Esophagus squamous epithelium (tissue), 5 donors: ENCODE measurements at regions not wholly inside any gene's neighbourhood (a gene's known extent, or its start where the extent isn't known, plus 50 kb on each side); places are given as distances from the start of the nearest gene placed in this dataset.
A peak's percentile ranks its signal among the peaks of the same experiment; 100 is the strongest.

Experiments used
- DNase-seq: peaks from one replicate; lab custom pipeline; 2025; lab: John Stamatoyannopoulos, UW
- H3K27ac ChIP-seq, 4 donors: fragments of 200-600 bp; sonication (generic); one replicate each; pipeline ENCODE4 v1.5.1; 2016 to 2019; ENCODE audit warnings: mild to moderate bottlenecking in 1 of 4
- H3K27me3 ChIP-seq, 4 donors: fragments of 200-600 bp; sonication (generic); 1 replicate in 3 of 4; 2 replicates in 1 of 4; pipeline versions ENCODE4 v1.5.1 to v1.6.0; 2017 to 2021; ENCODE audit warnings: antibody characterized with exemption in 1 of 4
- H3K36me3 ChIP-seq, 3 donors: fragments of 200-600 bp; sonication (generic); one replicate each; pipeline ENCODE4 v1.5.1; 2016 to 2019
- H3K4me1 ChIP-seq, 3 donors: fragments of 200-600 bp; sonication (generic); one replicate each; pipeline ENCODE4 v1.5.1; 2017 to 2019
- H3K4me3 ChIP-seq, 4 donors: fragments of 200-600 bp; sonication (generic); 1 replicate in 3 of 4; 2 replicates in 1 of 4; pipeline ENCODE4 v1.5.1; 2016 to 2019; ENCODE audit warnings: mild to moderate bottlenecking in 2 of 4, moderate library complexity in 1 of 4
- H3K9me3 ChIP-seq, 3 donors: fragments of 200-600 bp; sonication (generic); one replicate each; pipeline ENCODE4 v1.5.1; 2016 to 2019
- CTCF ChIP-seq, 6 experiments: fragments of 450-650 bp in 4 of 6; fragments of 200-600 bp in 2 of 6; sonication (generic) in 2 of 6; IDR thresholded peaks; one replicate each; pipeline ENCODE4 v1.5.1; 2016 to 2019; ENCODE audit warnings: antibody characterized with exemption in 6 of 6, mild to moderate bottlenecking in 4 of 6, moderate library complexity in 4 of 6
- POLR2A ChIP-seq, 4 donors: fragments of 450-650 bp; IDR thresholded peaks; one replicate each; pipeline ENCODE4 v1.6.1; 2017; ENCODE audit warnings: antibody characterized with exemption in 4 of 4, mild to moderate bottlenecking in 4 of 4, moderate library complexity in 3 of 4
- WGBS, 2 donors: methylation state at CpG; one replicate each; pipeline ENCODE4 v1.1.5; 2018; 5-methylcytosine and 5-hydroxymethylcytosine counted together
- intact Hi-C: fragments of 100-400 bp; cut with DNase I; formaldehyde crosslinking; loops from one replicate; pipeline ENCODE4 v1.15.0; 2022
- donor health status: DM: yes; HTN: yes; CAD: no.

DNA sequence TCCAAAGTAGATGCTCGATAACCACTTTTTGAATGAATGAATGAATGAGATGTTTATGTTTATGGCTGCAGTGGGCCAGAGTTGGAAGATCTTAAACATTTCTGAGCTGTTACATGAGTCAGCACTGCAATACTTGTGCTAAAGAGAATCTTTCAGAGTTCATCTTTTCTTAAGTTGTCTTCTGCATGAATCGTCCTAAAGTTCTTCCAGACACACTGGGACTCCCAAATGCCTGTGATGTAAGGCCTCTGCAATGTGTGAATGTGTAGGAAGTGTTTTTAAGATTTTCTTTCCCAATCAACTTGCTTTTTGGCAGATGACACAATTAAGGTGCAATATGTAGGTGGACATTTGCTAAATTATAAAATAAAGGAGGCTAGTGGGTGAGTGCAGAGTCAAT, 50.3 kb upstream of the TRIM9 start:
- H3K9me3 ChIP-seq = no peaks in the 10 kb centered on the region
- intact Hi-C loops = no loop called here
- no peak overlapping the region for H3K4me3 ChIP-seq
- H3K36me3 ChIP-seq = no peaks in the 10 kb centered on the region
- no peak for DNase-seq
- H3K27me3 ChIP-seq = no peaks in the 10 kb centered on the region
- no peak overlapping the region for H3K27ac ChIP-seq
- 70 to 77% methylated on average over 2 of the region's 2 CpGs for WGBS, 2 donors
- TF ChIP-seq POLR2A (IDR thresholded peaks at IDR 0.05) (no peak), CTCF (IDR thresholded peaks at IDR 0.05) (no peak)
- H3K4me1 ChIP-seq = no peaks in the 10 kb centered on the region

- H3K36me3 ChIP-seq = no peaks in the 10 kb centered on the region
- H3K4me1 ChIP-seq = no peaks in the 10 kb centered on the region
- no peaks in the 10 kb centered on the region for H3K9me3 ChIP-seq
- no peaks in the 10 kb centered on the region for H3K27me3 ChIP-seq
- DNase-seq = no peak
- intact Hi-C loops = no loop called here
- H3K27ac ChIP-seq = no peak overlapping the region
- TF ChIP-seq CTCF (IDR thresholded peaks at IDR 0.05) = no peak
- no peak for TF ChIP-seq POLR2A (IDR thresholded peaks at IDR 0.05)
- WGBS, 2 donors = 33 to 92% methylated on average over 1 of the region's 1 CpG
- no peak overlapping the region for H3K4me3 ChIP-seq
These were observed 52.3 kb upstream of the TRIM9 start for GRCh38 chr14:51147183-51147582.

- Histone ChIP-seq H3K27ac (no peak overlapping the region), H3K4me3 (no peak overlapping the region), H3K9me3 (no peaks in the 10 kb centered on the region), H3K27me3 (no peaks in the 10 kb centered on the region), H3K4me1 (no peaks in the 10 kb centered on the region), H3K36me3 (no peaks in the 10 kb centered on the region)
- intact Hi-C loops = no loop called here
- WGBS, 2 donors = 65 to 68% methylated on average over 2 of the region's 2 CpGs
- TF ChIP-seq CTCF (IDR thresholded peaks at IDR 0.05) (no peak), POLR2A (IDR thresholded peaks at IDR 0.05) (no peak)
- DNase-seq = no peak
These were observed 60.4 kb upstream of the TRIM9 start for GRCh38 chr14:51155326-51155725.

DNA sequence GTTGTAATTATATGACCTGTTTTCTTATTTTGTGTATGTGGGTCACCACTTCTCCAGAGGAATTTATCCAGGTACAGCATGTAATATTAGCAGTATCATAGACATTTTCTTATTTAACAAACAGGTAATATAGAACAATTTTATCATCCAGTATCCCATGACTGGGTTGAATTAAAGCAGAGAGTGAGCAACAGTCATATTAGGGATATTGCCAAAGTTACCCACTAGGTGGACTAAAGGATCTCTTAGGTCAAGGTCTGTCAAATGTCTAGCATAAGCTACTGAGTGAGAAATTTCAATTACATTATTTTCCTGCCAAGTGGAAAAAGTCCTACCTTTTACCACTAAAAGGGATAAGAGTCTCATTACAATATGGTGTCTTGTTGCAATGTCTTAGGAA, 62.1 kb upstream of the TRIM9 start:
- no peak for DNase-seq
- no peaks in the 10 kb centered on the region for H3K9me3 ChIP-seq

GRCh38 chr14:51160871-51161270, 66.0 kb upstream of the TRIM9 start:
- H3K4me1 ChIP-seq = no peaks in the 10 kb centered on the region
- intact Hi-C loops = no loop called here
- no peak for DNase-seq
- no peaks in the 10 kb centered on the region for H3K9me3 ChIP-seq
- H3K27me3 ChIP-seq = no peaks in the 10 kb centered on the region
- no peaks in the 10 kb centered on the region for H3K36me3 ChIP-seq
- TF ChIP-seq CTCF (IDR thresholded peaks at IDR 0.05) (no peak), POLR2A (IDR thresholded peaks at IDR 0.05) (no peak)
- no peak overlapping the region for H3K27ac ChIP-seq
- 26 to 33% methylated on average over 2 of the region's 2 CpGs for WGBS, 2 donors
- no peak overlapping the region for H3K4me3 ChIP-seq

More for the DNA sequence above, 62.1 kb upstream of the TRIM9 start:
- H3K27me3 ChIP-seq = no peaks in the 10 kb centered on the region
- no peaks in the 10 kb centered on the region for H3K36me3 ChIP-seq
- H3K27ac ChIP-seq = no peak overlapping the region
- TF ChIP-seq POLR2A (IDR thresholded peaks at IDR 0.05) (no peak), CTCF (IDR thresholded peaks at IDR 0.05) (peak in 2 of 6 experiments; percentile 17 to 50)
- no peak overlapping the region for H3K4me3 ChIP-seq
- intact Hi-C loops = no loop called here
- no peaks in the 10 kb centered on the region for H3K4me1 ChIP-seq
